Stimulated activated CD4-positive, alpha-beta T cell treated with anti-CD3 and anti-CD28 coated beads, Interleukin-4, amount 100 ng/mL, for 24 hours (primary cell): ENCODE measurements at regions not wholly inside any gene's neighbourhood (a gene's known extent, or its start where the extent isn't known, plus 50 kb on each side); places are given as distances from the start of the nearest gene placed in this dataset.
"Not testable (repeated sequence)": the region's sequence is repeated elsewhere in the genome, so short reads cannot be mapped to it uniquely, and the experiment has no call there.

Experiments
- DNase-seq: peaks from one replicate; pipeline ENCODE4 v3.0.0-alpha.2; 2020

DNA sequence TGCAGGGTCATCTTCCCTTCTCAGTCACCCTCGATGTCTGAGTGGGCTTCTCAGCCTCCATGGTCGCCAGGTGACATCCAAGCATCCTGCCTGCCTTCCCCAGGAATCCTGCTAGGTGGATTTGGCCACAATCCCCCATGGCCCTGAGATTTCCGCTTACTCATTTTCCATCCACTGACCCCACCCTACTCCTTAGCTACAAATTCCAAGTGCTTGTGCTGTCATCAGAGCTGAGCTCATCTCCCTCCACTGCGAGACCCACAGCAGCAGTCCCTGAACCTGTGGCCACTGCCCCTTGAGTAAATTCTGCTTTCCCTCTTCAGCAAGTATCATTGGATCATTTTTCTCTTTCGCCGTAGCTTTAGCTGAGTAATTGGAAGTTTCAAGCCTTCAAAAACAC is 90.5 kb upstream of the ANKRD10 start:
- DNase-seq: no peak

- DNase-seq: no peak
Measured at GRCh38 chr13:111004444-111004843, 89.6 kb upstream of the ANKRD10 start.

DNA sequence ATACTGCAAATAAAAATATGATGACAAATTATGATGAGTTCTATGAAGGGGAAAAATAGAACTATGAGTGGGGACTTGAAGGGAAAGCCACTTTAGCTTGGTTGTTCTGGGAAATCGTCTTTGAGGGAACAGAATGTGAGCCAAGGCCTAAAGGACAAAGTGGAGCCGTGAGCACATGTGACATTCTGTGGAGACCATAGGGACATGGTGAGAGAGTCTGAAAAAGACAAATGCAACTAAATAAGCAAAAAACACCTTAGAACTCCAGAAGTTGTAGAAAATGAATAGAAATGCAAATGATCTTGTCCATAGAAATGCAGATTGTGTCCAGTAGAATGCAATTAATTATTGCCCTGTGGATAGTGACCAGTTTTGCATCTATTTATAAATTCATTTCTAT is 86.8 kb upstream of the ANKRD10 start:
- no peak for DNase-seq

GRCh38 chr13:110993788-110994187 is 78.9 kb upstream of the ANKRD10 start:
- DNase-seq: no peak

DNA sequence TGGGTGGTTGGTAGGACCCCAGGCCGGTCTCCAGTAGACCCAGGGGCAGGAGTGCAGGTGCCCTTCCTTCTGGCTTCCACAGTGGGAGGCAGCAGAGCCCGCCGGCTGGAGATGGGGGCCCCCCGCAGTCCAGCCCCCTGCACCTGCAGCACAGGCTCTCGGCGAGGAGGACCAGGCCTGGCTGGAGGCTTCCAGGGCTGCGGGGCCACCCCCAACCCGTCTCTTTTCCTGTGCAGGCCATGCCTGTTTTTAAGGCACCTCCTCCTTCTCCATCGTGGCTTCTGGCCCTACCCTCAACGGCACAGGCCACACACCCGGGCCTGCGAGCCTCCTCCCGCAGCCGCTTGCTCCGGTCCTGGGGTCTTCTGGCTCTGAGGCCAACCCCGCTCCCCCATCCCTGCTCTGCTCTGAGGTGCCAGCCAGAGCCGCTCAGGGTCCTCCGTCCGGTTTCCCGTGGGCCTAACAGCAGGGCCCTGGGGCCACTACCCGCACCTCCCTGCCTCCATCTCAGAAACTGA is 77.2 kb upstream of the ANKRD10 start:
- no peak for DNase-seq

DNA sequence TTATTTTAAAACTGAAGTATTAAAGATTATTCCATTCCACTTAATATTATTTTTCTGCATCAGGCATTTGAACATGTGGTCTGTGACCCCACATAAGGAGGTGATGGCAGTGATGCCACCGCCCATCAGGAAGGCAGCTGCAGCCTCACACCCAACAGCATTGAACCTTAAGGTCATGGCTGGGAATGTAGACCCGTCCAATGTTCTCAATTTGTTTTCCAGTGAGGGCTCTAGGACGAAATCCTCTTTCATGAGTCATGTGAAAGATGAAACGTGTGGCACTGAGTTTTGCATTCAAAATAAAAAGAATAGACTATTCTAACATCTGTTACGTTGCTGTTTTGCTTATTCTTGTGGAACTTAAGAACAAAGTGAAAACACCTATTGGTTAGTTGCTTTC is 74.5 kb upstream of the ANKRD10 start:
- no peak for DNase-seq

GRCh38 chr13:110985541-110985940 is 70.7 kb upstream of the ANKRD10 start:
- no peak for DNase-seq

- no peak for DNase-seq
Measured at GRCh38 chr13:110984798-110985197, 69.9 kb upstream of the ANKRD10 start.

DNA sequence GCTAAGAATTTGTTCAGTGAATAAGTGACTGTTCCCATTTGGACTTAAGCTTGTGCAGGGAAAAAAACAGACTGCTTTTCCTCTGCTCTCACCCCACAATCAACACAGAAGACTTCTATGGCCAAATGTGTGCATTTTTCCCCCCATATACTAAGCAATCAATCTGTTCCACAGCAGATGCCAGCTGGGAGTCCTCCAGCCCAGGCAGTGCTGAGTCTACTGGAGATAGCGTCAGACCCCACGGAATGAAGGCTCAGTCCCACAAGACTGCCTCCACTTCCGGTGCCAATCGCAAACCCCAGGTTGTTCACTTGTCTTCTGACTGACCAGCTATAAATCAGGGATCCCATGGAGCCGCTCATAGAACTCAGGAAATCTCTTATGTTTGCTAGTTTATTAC is 69.5 kb upstream of the ANKRD10 start:
- no peak for DNase-seq

DNA sequence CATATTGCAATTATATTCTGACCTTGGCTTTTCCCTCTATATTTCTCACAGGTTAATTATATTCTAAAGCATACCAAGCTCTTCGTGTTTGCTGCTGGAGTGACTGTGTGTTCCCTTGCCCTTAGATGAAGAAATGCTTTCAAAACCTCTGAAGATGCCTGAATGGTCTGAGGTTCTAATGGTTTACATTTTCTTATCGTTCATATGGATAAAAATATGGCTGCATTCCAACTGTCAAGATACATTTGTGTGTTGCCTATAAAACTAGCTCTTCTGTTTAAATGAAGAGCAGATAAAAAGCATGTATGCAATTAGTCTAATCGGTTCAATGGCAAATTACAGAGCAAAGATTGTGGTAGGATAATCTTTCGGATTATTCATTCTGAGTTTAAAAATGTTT is 68.4 kb upstream of the ANKRD10 start:
- DNase-seq: no peak

DNA sequence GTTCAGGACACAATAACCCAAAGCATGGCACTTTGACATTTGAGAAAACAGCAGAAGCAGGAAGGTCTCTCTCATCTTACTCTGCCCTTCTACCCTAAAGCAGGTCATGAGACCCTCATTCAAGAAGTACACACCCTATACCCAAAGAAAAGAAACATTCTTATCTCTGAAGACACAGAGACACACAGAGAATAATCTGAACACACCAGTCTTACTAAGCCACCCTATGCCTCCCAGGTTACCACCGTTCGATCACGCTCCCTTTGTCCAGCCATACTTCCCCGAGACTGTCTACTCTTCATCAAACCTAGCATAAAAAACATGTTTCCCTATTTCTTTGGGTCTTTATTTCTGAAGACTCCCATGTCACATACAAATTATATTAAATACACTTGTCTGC is 66.5 kb upstream of the ANKRD10 start:
- DNase-seq: no peak

- no peak for DNase-seq
Measured at GRCh38 chr13:110980921-110981320, 66.1 kb upstream of the ANKRD10 start.

DNA sequence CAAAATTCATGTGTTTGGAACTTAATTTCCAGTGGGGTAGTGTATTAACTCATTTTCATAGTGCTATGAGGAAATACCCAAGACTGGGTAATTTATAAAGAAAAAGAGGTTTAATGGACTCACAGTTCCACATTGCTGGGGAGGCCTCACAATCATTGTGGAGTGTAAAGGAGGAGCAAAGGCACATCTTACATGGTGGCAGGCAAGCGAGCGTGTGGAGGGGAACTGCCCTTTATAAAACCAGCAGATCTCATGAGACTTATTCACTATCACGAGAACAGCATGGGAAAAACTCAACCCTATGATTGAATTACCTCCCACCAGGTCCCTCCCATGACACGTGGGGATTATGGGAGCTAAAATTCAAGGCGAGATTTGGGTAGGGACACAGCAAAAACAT is 64.3 kb upstream of the ANKRD10 start:
- DNase-seq: not testable (repeated sequence)

DNA sequence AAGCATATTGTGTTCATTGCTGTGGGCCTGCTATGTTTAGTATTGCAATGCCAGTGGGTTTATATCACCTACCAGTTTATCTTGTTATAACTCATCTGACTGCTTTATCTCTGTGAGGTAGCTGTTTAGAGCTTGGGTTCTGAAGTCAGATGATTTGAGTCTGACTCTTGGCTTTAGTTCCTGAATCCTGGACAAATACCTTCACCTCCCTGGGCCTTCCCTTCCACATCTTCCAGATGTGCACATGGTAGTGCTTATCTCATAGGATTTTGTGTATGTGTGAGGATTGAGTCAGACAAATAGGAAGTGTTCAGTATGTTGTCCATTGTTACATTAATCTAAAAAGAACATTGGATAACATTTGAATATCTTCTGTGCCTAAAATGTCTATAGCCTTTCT is 63.5 kb upstream of the ANKRD10 start:
- no peak for DNase-seq

DNA sequence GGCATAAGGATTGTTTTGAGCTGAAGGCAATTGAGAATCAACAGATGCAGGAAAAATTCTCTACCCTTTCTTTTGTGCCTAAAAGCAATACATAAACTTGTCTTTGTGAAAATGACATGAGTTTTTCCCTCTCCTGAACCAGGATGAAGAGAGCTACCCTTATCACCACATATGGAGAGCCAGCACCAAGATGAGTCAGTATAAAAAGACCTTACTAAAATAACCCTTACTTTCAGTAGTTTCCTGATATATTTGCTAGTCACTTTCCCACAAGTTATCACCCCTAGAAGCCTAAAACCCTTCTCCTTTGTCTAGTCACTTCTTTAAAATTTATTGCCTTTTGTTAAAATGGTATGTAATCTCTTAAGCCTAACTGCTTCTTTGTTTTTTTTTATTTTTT is 61.9 kb upstream of the ANKRD10 start:
- DNase-seq: no peak

GRCh38 chr13:110973007-110973700 is 58.3 kb upstream of the ANKRD10 start:
- DNase-seq: no peak

GRCh38 chr13:110971486-110971885 is 56.6 kb upstream of the ANKRD10 start:
- no peak for DNase-seq

DNA sequence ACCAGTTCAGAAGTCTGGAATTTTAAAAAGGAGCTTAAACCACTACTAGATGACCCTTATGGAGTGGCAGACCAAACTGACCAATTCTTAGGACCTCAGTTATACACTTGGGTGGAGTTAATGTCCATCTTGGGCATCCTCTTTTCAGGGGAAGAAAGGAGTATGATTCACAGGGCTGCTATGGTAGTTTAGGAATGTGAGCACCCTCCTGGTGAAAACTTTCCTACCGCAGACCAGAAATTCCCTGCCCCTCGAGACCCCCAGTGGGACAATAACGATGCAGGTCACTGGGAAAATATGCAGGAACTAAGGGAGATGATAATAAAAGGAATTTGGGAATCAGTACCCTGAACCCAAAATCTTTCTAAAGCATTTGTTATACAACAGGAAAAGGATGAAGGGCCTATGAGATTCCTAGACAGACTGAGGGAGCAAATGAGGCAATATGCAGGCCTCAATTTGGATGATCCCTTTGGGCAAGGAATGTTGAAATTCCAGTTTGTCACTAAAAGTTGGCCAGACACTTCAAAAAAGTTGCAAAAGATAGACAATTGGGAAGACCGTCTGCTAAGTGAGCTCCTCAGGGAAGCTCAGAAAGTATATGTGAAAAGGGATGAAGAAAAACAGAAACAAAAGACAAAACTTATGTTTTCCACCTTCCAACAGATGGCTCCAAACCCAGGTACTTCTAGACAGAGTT is 52.4 kb upstream of the ANKRD10 start:
- not testable (repeated sequence) for DNase-seq

DNA sequence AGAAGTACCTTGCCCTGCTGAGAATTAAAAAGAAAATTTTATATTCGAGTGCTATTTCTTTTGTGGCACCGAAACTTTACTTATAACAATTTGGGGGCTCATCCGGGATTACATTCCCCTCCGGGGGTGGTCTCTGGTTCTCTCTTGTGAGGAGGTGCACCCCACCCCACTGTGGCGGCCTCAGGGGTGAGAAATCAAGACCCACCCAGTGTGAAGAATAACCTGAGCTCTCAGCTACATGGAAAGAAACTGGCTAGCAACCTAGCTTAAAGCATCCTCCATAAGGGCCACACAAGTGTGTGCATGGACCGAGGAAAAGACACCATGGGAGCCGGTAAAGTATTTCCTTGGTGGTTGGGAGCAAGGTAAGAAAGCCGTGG is 50.9 kb upstream of the ANKRD10 start:
- no peak for DNase-seq

- DNase-seq: peak; percentile 58
Measured at GRCh38 chr13:110965038-110965754, 50.3 kb upstream of the ANKRD10 start.
